ENCODE measurements at regions not wholly inside any gene's neighbourhood (a gene's known extent, or its start where the extent isn't known, plus 50 kb on each side); places are given as distances from the start of the nearest gene placed in this dataset.

DNA sequence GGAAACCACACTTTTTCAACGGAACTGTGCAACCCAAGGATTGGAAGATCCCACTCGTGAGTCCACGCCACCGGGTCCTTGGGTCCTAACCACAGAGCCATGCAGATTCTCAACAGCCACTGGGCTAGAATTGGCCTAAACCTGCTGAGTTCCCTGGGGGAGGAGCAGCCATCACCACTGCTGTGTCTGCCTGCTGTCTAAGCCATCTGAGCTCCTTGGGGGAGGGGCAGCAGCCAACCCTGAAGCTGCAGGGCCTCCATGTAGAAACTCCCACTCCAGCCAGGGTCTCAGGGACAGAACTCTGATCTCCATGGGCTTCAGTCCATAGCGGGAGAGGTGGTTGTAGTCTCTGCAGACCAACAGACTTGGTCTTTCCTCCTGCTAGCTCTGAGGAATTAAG lies 154.6 kb upstream of the VGLL2 start:
- TF ChIP-seq, protein P1, sequence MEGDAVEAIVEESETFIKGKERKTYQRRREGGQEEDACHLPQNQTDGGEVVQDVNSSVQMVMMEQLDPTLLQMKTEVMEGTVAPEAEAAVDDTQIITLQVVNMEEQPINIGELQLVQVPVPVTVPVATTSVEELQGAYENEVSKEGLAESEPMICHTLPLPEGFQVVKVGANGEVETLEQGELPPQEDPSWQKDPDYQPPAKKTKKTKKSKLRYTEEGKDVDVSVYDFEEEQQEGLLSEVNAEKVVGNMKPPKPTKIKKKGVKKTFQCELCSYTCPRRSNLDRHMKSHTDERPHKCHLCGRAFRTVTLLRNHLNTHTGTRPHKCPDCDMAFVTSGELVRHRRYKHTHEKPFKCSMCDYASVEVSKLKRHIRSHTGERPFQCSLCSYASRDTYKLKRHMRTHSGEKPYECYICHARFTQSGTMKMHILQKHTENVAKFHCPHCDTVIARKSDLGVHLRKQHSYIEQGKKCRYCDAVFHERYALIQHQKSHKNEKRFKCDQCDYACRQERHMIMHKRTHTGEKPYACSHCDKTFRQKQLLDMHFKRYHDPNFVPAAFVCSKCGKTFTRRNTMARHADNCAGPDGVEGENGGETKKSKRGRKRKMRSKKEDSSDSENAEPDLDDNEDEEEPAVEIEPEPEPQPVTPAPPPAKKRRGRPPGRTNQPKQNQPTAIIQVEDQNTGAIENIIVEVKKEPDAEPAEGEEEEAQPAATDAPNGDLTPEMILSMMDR (IDR thresholded peaks at IDR 0.05; ENCODE audit: borderline replicate concordance, extremely low read depth, low read length, poor library complexity, severe bottlenecking) = no peak
- no peak for TF ChIP-seq EZH2 (IDR thresholded peaks at IDR 0.05; ENCODE audit: borderline replicate concordance, low read depth, low read length, severe bottlenecking)
